PFSK-1 (cell line): ENCODE measurements at regions not wholly inside any gene's neighbourhood (a gene's known extent, or its start where the extent isn't known, plus 50 kb on each side); places are given as distances from the start of the nearest gene placed in this dataset.

Source experiments
- FOXP2 ChIP-seq: optimal IDR thresholded peaks from 2 replicates; pipeline ENCODE3; 2011; ENCODE audit warnings: borderline replicate concordance, control low read depth, inconsistent platforms; ENCODE audit not compliant: insufficient read depth; ENCODE audit errors: extremely low read length, extremely low read depth
- POLR2AphosphoS5 ChIP-seq: IDR thresholded peaks from 2 replicates; pipeline ENCODE4 v1.6.1; 2012; ENCODE audit warnings: low read depth, mild to moderate bottlenecking, control low read depth, low read length, moderate library complexity
- SIN3A ChIP-seq: IDR thresholded peaks from 2 replicates; pipeline ENCODE4 v1.6.1; 2012; ENCODE audit warnings: mild to moderate bottlenecking, low read length, moderate library complexity, borderline replicate concordance; ENCODE audit not compliant: insufficient read depth
- TAF1 ChIP-seq: IDR thresholded peaks from 2 replicates; pipeline ENCODE4 v1.6.1; 2012; ENCODE audit warnings: low read length, control low read depth, borderline replicate concordance; ENCODE audit not compliant: insufficient read depth
- TF ChIP-seq, protein P1 (sequence below), 2 experiments: IDR thresholded peaks; 2 replicates each; pipeline versions ENCODE4 v1.6.1 to v1.8.0; 2011 to 2012; ENCODE audit warnings: low read depth in 2 of 2, low read length in 2 of 2, control low read depth in 1 of 2, inconsistent platforms in 1 of 2, mild to moderate bottlenecking in 1 of 2, moderate library complexity in 1 of 2; ENCODE audit not compliant: insufficient read depth in 1 of 2

DNA sequence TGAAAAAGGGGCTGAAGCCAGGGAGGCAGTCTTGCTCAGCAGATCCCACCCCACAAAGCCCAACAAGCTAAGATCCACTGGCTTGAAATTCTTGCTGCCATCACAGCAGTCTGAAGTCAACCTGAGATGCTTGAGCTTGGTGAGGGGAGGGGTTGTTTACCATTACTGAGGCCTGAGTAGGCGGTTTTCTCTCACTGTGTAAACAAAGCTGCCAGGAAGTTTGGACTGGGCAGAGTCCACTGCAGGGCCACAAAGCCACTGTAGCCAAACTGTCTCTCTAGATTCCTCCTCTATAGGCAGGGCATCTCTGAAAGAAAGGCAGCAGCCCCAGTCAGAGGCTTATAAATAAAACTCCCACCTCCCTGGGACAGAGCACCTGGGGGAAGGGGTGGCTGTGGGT is 746.1 kb upstream of the LRRC4C start:
- TF ChIP-seq POLR2AphosphoS5: no peak
- TF ChIP-seq SIN3A: no peak
- TF ChIP-seq FOXP2: no peak
- TF ChIP-seq TAF1: no peak
- TF ChIP-seq, protein P1, sequence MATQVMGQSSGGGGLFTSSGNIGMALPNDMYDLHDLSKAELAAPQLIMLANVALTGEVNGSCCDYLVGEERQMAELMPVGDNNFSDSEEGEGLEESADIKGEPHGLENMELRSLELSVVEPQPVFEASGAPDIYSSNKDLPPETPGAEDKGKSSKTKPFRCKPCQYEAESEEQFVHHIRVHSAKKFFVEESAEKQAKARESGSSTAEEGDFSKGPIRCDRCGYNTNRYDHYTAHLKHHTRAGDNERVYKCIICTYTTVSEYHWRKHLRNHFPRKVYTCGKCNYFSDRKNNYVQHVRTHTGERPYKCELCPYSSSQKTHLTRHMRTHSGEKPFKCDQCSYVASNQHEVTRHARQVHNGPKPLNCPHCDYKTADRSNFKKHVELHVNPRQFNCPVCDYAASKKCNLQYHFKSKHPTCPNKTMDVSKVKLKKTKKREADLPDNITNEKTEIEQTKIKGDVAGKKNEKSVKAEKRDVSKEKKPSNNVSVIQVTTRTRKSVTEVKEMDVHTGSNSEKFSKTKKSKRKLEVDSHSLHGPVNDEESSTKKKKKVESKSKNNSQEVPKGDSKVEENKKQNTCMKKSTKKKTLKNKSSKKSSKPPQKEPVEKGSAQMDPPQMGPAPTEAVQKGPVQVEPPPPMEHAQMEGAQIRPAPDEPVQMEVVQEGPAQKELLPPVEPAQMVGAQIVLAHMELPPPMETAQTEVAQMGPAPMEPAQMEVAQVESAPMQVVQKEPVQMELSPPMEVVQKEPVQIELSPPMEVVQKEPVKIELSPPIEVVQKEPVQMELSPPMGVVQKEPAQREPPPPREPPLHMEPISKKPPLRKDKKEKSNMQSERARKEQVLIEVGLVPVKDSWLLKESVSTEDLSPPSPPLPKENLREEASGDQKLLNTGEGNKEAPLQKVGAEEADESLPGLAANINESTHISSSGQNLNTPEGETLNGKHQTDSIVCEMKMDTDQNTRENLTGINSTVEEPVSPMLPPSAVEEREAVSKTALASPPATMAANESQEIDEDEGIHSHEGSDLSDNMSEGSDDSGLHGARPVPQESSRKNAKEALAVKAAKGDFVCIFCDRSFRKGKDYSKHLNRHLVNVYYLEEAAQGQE (IDR thresholded peaks at IDR 0.05; ENCODE audit: insufficient read depth in 1 of 2, low read depth in 2 of 2, low read length in 2 of 2): no peak

DNA sequence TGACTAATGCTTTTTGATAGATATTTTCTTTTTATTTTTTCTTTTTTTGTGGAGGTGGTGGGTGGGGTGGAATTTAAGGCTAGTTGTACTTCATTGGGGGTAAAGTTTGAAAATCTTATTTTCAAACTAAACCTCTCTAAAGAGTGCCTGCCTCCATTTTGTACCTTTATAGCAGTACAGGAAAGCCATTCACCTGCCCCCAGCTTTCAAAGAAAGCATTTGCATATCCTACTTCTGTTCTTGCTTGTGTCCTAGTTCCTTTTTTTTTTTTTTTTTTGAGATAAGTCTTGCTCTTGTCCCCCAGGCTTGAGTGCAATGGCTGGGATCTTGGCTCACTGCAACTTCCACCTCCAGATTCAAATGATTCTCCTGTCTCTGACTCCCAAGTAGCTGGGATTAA is 766.2 kb upstream of the LRRC4C start:
- no peak for TF ChIP-seq TAF1
- TF ChIP-seq, protein P1 (IDR thresholded peaks at IDR 0.05; ENCODE audit: insufficient read depth in 1 of 2, low read depth in 2 of 2, low read length in 2 of 2): no peak
- no peak for TF ChIP-seq FOXP2
- no peak for TF ChIP-seq POLR2AphosphoS5
- TF ChIP-seq SIN3A: no peak

DNA sequence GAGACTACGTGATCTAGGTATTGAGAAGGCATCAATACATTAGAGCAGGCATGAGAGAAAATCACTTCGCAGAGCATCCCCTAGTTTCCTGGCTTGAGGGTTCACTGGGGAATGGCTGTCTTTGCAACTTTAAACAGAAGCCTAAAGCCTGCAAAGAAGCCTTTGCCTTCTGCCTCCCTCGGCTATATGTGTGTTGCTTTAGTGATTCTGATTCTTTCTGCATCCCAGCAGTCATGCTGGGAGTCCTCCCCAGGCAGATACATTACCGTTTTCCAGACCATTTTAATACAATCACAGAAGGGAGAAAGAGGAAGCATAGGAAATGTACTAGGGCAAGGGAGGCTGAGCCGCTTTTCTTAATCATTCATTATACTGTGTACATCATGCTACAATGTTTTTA is 773.2 kb upstream of the LRRC4C start:
- TF ChIP-seq, protein P1 (IDR thresholded peaks at IDR 0.05; ENCODE audit: insufficient read depth in 1 of 2, low read depth in 2 of 2, low read length in 2 of 2): no peak
- TF ChIP-seq TAF1: no peak
- TF ChIP-seq POLR2AphosphoS5: no peak
- no peak for TF ChIP-seq FOXP2
- TF ChIP-seq SIN3A: no peak

DNA sequence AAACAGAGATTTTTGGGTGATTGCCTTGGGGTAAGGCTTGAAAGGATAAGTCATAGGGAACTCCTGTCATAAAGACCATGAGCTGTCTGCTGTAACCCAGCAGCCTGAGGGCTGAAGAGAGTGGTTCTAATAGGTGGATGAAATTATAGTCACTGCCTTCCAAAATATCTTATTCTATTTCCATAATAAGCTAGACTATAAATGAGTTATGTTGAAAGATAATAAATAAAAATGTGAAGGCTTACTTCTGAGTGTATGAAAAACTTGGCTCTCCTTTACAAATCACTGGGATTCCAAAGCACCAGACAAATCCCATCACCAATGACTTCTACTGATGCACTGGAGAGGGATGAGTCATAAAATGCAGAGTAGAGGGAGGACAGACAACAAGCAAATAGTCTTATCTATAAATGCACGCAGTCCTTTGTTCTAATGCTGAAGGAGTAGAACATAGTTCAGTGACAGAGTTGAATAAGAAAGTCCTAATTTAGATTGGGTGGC is 775.0 kb upstream of the LRRC4C start:
- TF ChIP-seq, protein P1 (IDR thresholded peaks at IDR 0.05; ENCODE audit: insufficient read depth in 1 of 2, low read depth in 2 of 2, low read length in 2 of 2): no peak
- TF ChIP-seq FOXP2: no peak
- TF ChIP-seq TAF1: no peak
- TF ChIP-seq SIN3A: no peak

DNA sequence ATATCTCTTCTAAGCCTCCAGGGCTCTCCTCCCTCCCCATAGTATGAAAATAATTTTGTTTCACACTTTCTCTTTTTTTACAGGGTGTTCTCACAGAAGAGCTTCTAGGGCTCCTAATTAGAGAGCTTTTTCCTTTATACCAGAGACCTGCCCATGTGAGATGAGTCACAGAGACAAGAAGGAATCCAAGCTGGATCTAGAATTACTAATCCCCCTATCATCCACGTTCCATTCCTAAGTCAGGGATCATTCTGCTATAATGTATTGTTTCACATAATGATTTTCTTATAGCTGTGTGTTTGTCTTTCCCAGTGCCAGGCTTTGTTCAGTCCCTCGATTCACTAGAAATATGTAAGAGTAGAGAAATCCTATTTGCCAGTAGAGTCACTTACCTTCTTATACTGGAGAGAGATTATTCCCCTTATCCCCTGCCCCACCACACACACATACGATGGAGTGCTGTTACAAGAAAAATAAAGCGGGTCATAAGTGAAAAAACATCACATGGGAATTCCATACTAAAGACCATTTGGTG is 778.3 kb upstream of the LRRC4C start:
- TF ChIP-seq, protein P1 (IDR thresholded peaks at IDR 0.05; ENCODE audit: insufficient read depth in 1 of 2, low read depth in 2 of 2, low read length in 2 of 2): no peak
- no peak for TF ChIP-seq FOXP2
- TF ChIP-seq TAF1: no peak
